SK-N-SH treated with all-trans-retinoic acid at 6 μM for 48 hours (cell line): ENCODE measurements at regions not wholly inside any gene's neighbourhood (a gene's known extent, or its start where the extent isn't known, plus 50 kb on each side); places are given as distances from the start of the nearest gene placed in this dataset.

Experiments used
- CREB5 ChIP-seq: fragments of 250-450 bp; sonication (Bioruptor Pico); IDR thresholded peaks from 2 replicates; pipeline ENCODE4 v1.5.1; 2020; ENCODE audit warnings: low read depth, mild to moderate bottlenecking, moderate library complexity
- PATZ1 ChIP-seq: fragments of 250-450 bp; sonication (Bioruptor Pico); IDR thresholded peaks from 2 replicates; pipeline ENCODE4 v1.8.0; 2020; ENCODE audit warnings: mild to moderate bottlenecking, moderate library complexity, borderline replicate concordance
- RARB ChIP-seq: fragments of 250-450 bp; sonication (Bioruptor Pico); IDR thresholded peaks from 2 replicates; pipeline ENCODE4 v1.8.0; 2021; ENCODE audit warnings: mild to moderate bottlenecking, moderate library complexity
- TCF4 ChIP-seq: fragments of 250-450 bp; sonication (Bioruptor Pico); IDR thresholded peaks from 2 replicates; pipeline ENCODE4 v1.8.0; 2021; ENCODE audit warnings: mild to moderate bottlenecking, moderate library complexity, borderline replicate concordance
- TOX ChIP-seq: fragments of 250-450 bp; sonication (Bioruptor Pico); IDR thresholded peaks from 2 replicates; pipeline ENCODE4 v1.8.0; 2021; ENCODE audit warnings: mild to moderate bottlenecking, moderate library complexity, borderline replicate concordance

GRCh38 chr12:61758661-61759060, 501.5 kb upstream of the USP15 start:
- TF ChIP-seq TOX (no peak), PATZ1 (CRISPR knock-in tag) (no peak), RARB (CRISPR knock-in tag) (no peak), CREB5 (CRISPR knock-in tag) (no peak), TCF4 (CRISPR knock-in tag) (no peak)
